H1 (cell line): ENCODE measurements at regions not wholly inside any gene's neighbourhood (a gene's known extent, or its start where the extent isn't known, plus 50 kb on each side); places are given as distances from the start of the nearest gene placed in this dataset.

ENCODE experiments used
- CTCF ChIA-PET: fragments of 300-600 bp; sonication (Branson Sonifier 250); formaldehyde crosslinking; loops from one replicate; lab custom pipeline; 2021; ENCODE audit not compliant: partially characterized antibody; lab: Charles Lee
- POLR2A ChIA-PET: fragments of 300-600 bp; sonication (Branson Sonifier 250); formaldehyde crosslinking; loops from one replicate; lab custom pipeline; 2021; ENCODE audit warnings: inconsistent platforms; ENCODE audit not compliant: partially characterized antibody; lab: Charles Lee
- DNase-seq, 2 experiments: peaks; one replicate each; pipeline versions ENCODE4 v3.0.0 to v3.0.0-alpha.2; 2010 to 2022; ENCODE audit warnings: low spot score in 2 of 2, low read depth in 1 of 2, mixed read lengths in 1 of 2
- FAIRE-seq: peaks from 2 replicates; lab custom pipeline; 2011; peaks lifted over from hg19 to GRCh38; lab: Jason Lieb, UNC
- H2AFZ ChIP-seq: 2 replicates; pipeline ENCODE4 v1.8.1; 2012; ENCODE audit warnings: low read length, inconsistent platforms
- H2AK5ac ChIP-seq: 2 replicates; pipeline ENCODE4 v1.6.1; 2013; ENCODE audit warnings: low read depth, low read length
- H2BK120ac ChIP-seq: replicated peaks from 2 replicates; pipeline ENCODE3; 2013; ENCODE audit warnings: low read depth, low read length, inconsistent platforms
- H2BK12ac ChIP-seq: 2 replicates; pipeline ENCODE4 v1.6.1; 2013; ENCODE audit warnings: low read depth, low read length
- H2BK15ac ChIP-seq: 2 replicates; pipeline ENCODE4 v1.6.1; 2013; ENCODE audit warnings: low read length
- H2BK20ac ChIP-seq: 2 replicates; pipeline ENCODE4 v1.6.1; 2013; ENCODE audit warnings: low read length
- H2BK5ac ChIP-seq: 2 replicates; pipeline ENCODE4 v1.6.1; 2013; ENCODE audit warnings: low read depth, low read length
- H3K14ac ChIP-seq: 2 replicates; pipeline ENCODE4 v1.6.1; 2013; ENCODE audit warnings: inconsistent platforms; ENCODE audit not compliant: insufficient read length
- H3K18ac ChIP-seq: 2 replicates; pipeline ENCODE4 v1.6.1; 2013; ENCODE audit warnings: low read length; ENCODE audit errors: extremely low read depth
- H3K23ac ChIP-seq: 2 replicates; pipeline ENCODE4 v1.6.1; 2013; ENCODE audit warnings: inconsistent platforms; ENCODE audit not compliant: insufficient read length
- H3K23me2 ChIP-seq: 2 replicates; pipeline ENCODE4 v1.6.1; 2013; ENCODE audit warnings: low read depth, low read length
- H3K27ac ChIP-seq: 2 replicates; pipeline ENCODE4 v1.6.1; 2011; ENCODE audit warnings: low read depth, low read length, inconsistent platforms
- H3K27me3 ChIP-seq, 4 experiments: replicated peaks in 1 of 4; 1 replicate in 1 of 4; 2 replicates in 3 of 4; pipeline versions ENCODE4 v1.6.1 to v1.8.1; 2011 to 2013; ENCODE audit warnings: low read length in 3 of 4, mild to moderate bottlenecking in 3 of 4, inconsistent platforms in 2 of 4, mixed read lengths in 2 of 4, moderate library complexity in 1 of 4; ENCODE audit not compliant: control insufficient read depth in 3 of 4, insufficient read depth in 3 of 4; ENCODE audit errors: extremely low read depth in 1 of 4
- H3K36me3 ChIP-seq, 4 experiments: 2 replicates each; pipeline versions ENCODE4 v1.6.1 to v1.8.1; 2011 to 2013; ENCODE audit warnings: mild to moderate bottlenecking in 4 of 4, low read length in 3 of 4, moderate library complexity in 2 of 4, control low read depth in 1 of 4, inconsistent platforms in 1 of 4; ENCODE audit not compliant: insufficient read depth in 4 of 4, control insufficient read depth in 2 of 4
- H3K4ac ChIP-seq: replicated peaks from 2 replicates; pipeline ENCODE3; 2013; ENCODE audit warnings: low read length, low read depth, mixed read lengths, inconsistent platforms; ENCODE audit not compliant: insufficient read length
- H3K4me1 ChIP-seq, 4 experiments: replicated peaks in 1 of 4; 1 replicate in 1 of 4; 2 replicates in 3 of 4; pipeline versions ENCODE4 v1.6.1 to v1.8.1; 2011 to 2013; ENCODE audit warnings: low read length in 3 of 4, inconsistent platforms in 2 of 4, mixed read lengths in 1 of 4; ENCODE audit not compliant: insufficient read depth in 4 of 4, control insufficient read depth in 3 of 4
- H3K4me2 ChIP-seq, 2 experiments: 2 replicates each; pipeline versions ENCODE4 v1.6.1 to v1.8.1; 2011 to 2013; ENCODE audit warnings: low read depth in 2 of 2, low read length in 2 of 2, control low read depth in 1 of 2, inconsistent platforms in 1 of 2, mild to moderate bottlenecking in 1 of 2; ENCODE audit not compliant: insufficient read depth in 1 of 2
- H3K4me3 ChIP-seq, 4 experiments: fragments of 200-600, 300-600 bp in 1 of 4; sonication (generic), shearing (Covaris generic), sonication (Bioruptor Twin) in 1 of 4; 2 replicates each; pipeline versions ENCODE4 v1.5.1 to v1.8.1; 2011 to 2016; ENCODE audit warnings: low read length in 4 of 4, low read depth in 3 of 4, control low read depth in 2 of 4, inconsistent platforms in 2 of 4, mild to moderate bottlenecking in 2 of 4, mixed read lengths in 1 of 4, moderate library complexity in 1 of 4; ENCODE audit not compliant: insufficient read depth in 2 of 4; ENCODE audit errors: extremely low read depth in 1 of 4
- H3K56ac ChIP-seq: replicated peaks from 2 replicates; pipeline ENCODE3; 2013; ENCODE audit warnings: low read depth, mild to moderate bottlenecking, mixed read lengths, low read length, inconsistent platforms; ENCODE audit not compliant: insufficient read length
- H3K79me1 ChIP-seq: 2 replicates; pipeline ENCODE4 v1.6.1; 2013; ENCODE audit warnings: low read depth, low read length, control low read depth
- H3K79me2 ChIP-seq, 2 experiments: 2 replicates each; pipeline versions ENCODE4 v1.6.1 to v1.8.1; 2012 to 2013; ENCODE audit warnings: low read length in 2 of 2, mild to moderate bottlenecking in 2 of 2, inconsistent platforms in 1 of 2; ENCODE audit not compliant: insufficient read depth in 2 of 2, control insufficient read depth in 1 of 2
- H3K9ac ChIP-seq, 4 experiments: replicated peaks in 1 of 4; 1 replicate in 1 of 4; 2 replicates in 3 of 4; pipeline versions ENCODE4 v1.6.1 to v1.8.1; 2011 to 2013; ENCODE audit warnings: low read depth in 3 of 4, low read length in 3 of 4, control low read depth in 2 of 4, mild to moderate bottlenecking in 2 of 4, moderate library complexity in 2 of 4, inconsistent platforms in 1 of 4; ENCODE audit errors: extremely low read depth in 1 of 4
- H3K9me3 ChIP-seq, 2 experiments: 2 replicates each; pipeline versions ENCODE4 v1.6.1 to v1.8.1; 2012 to 2013; ENCODE audit warnings: mild to moderate bottlenecking in 2 of 2, moderate library complexity in 2 of 2, control low read depth in 1 of 2, inconsistent platforms in 1 of 2, low read depth in 1 of 2, low read length in 1 of 2, mixed read lengths in 1 of 2; ENCODE audit not compliant: insufficient read depth in 2 of 2
- H4K20me1 ChIP-seq, 2 experiments: replicated peaks in 1 of 2; 2 replicates each; pipeline versions ENCODE3 to v1.8.1; 2011 to 2013; ENCODE audit warnings: inconsistent platforms in 2 of 2, low read length in 2 of 2, mild to moderate bottlenecking in 1 of 2; ENCODE audit not compliant: insufficient read depth in 2 of 2, control insufficient read depth in 1 of 2
- H4K5ac ChIP-seq: 2 replicates; pipeline ENCODE4 v1.6.1; 2013; ENCODE audit warnings: low read length, low read depth, mixed read lengths, inconsistent platforms; ENCODE audit not compliant: insufficient read length
- H4K8ac ChIP-seq: 2 replicates; pipeline ENCODE4 v1.8.0; 2013; ENCODE audit warnings: mild to moderate bottlenecking, moderate library complexity, low read length, inconsistent platforms; ENCODE audit not compliant: insufficient read depth; ENCODE audit errors: extremely low read depth
- H4K91ac ChIP-seq: replicated peaks from 2 replicates; pipeline ENCODE3; 2013; ENCODE audit warnings: low read length, mixed read lengths, inconsistent platforms; ENCODE audit not compliant: insufficient read length
- ATF3 ChIP-seq: IDR thresholded peaks from 2 replicates; pipeline ENCODE4 v1.6.1; 2011; ENCODE audit warnings: low read depth, mild to moderate bottlenecking, low read length; ENCODE audit not compliant: insufficient read depth
- CTBP2 ChIP-seq: IDR thresholded peaks from 2 replicates; pipeline ENCODE4 v1.7.0; 2011; ENCODE audit warnings: borderline replicate concordance, mild to moderate bottlenecking, moderate library complexity, mixed read lengths, low read length; ENCODE audit not compliant: insufficient read depth, insufficient read length
- EP300 ChIP-seq, 2 experiments: IDR thresholded peaks; 1 replicate in 1 of 2; 2 replicates in 1 of 2; pipeline ENCODE4 v1.6.1; 2011 to 2012; ENCODE audit warnings: low read depth in 2 of 2, low read length in 2 of 2, mild to moderate bottlenecking in 2 of 2, borderline replicate concordance in 1 of 2, inconsistent platforms in 1 of 2, moderate library complexity in 1 of 2
- EZH2 ChIP-seq: fragments of 200-600 bp; sonication (generic); IDR thresholded peaks from 2 replicates; pipeline ENCODE4 v1.7.1; 2012; ENCODE audit warnings: low read depth, mild to moderate bottlenecking, moderate library complexity, low read length, inconsistent platforms; ENCODE audit not compliant: severe bottlenecking
- SIN3A ChIP-seq, 2 experiments: IDR thresholded peaks in 1 of 2; conservative IDR thresholded peaks in 1 of 2; 2 replicates each; pipeline ENCODE4 v1.6.1; 2011 to 2012; ENCODE audit warnings: low read length in 2 of 2, improper control_type of control experiment in 1 of 2, low read depth in 1 of 2, mild to moderate bottlenecking in 1 of 2
- SUZ12 ChIP-seq: fragments of 200-600 bp; sonication (generic); IDR thresholded peaks from 2 replicates; pipeline ENCODE4 v1.6.1; 2012; ENCODE audit warnings: mild to moderate bottlenecking, inconsistent platforms, low read length, moderate library complexity, mixed read lengths
- WGBS, 2 experiments: shearing (Covaris generic) in 1 of 2; methylation state at CpG; one replicate each; pipeline versions ENCODE4 v1.1.6 to v1.1.7; 2013 to 2015; ENCODE audit warnings: low lambda C conversion rate in 2 of 2, mixed read lengths in 2 of 2, inconsistent platforms in 1 of 2, low coverage in 1 of 2, missing lambda C conversion rate in 1 of 2; ENCODE audit not compliant: insufficient replicate concordance in 2 of 2, insufficient coverage in 1 of 2, insufficient read length in 1 of 2; ENCODE audit errors: extremely low coverage in 1 of 2, missing lambda C conversion rate in 1 of 2; 5-methylcytosine and 5-hydroxymethylcytosine counted together

DNA sequence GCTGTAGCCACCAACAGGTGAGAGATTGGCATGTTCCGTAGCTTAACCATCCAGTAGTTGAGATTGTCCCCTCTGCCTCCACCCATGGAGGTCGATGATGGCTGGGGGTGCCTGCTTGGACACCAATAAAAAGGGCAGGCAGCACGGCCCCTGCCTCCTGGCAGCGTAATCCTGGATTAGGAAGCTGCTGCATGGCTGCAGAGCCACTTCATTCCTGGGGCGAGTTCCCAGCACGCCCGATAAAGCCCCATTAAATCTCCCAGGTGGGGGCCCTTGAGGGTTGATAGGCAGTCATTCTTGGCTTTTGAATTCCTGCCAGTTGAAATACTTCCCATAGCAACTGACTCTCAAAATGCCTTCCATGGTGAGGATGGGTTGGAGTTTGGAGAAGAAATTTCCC is 67.8 kb downstream of the PLXNA1 start:
- TF ChIP-seq EP300 (IDR thresholded peaks at IDR 0.05; ENCODE audit: borderline replicate concordance in 1 of 2, low read depth in 2 of 2, low read length in 2 of 2): no peak
- TF ChIP-seq CTBP2: no peak
- TF ChIP-seq EZH2: no peak
- TF ChIP-seq SUZ12: no peak
- TF ChIP-seq SIN3A (conservative IDR thresholded peaks at IDR 0.05 in 1 of 2, IDR thresholded peaks at IDR 0.05 in 1 of 2; ENCODE audit: low read depth in 1 of 2, low read length in 2 of 2): no peak
- TF ChIP-seq ATF3: no peak
- peaks cover 0 to under 1% (median 0%) of the 10 kb centered on the region in 4 experiments; a peak in 3 of 7 replicates for H3K4me1 ChIP-seq
- H2BK15ac ChIP-seq: no peak overlapping the region
- no peak overlapping the region for H2BK20ac ChIP-seq
- H4K91ac ChIP-seq: peak overlapping the region; percentile 6
- no peak overlapping the region for H3K4ac ChIP-seq
- no peaks in the 10 kb centered on the region for H3K79me2 ChIP-seq
- no peak overlapping the region for H3K4me2 ChIP-seq
- ChIA-PET CTCF (interaction anchor here (1.2 to 2.2 kb wide), 4 partner anchors 11 to 324 kb away, joined by 3 to 6 read pairs (median 4); no protein-coding TSS in a partner anchor), POLR2A (interaction anchor here (1.0 kb wide), 1 partner anchor 27 kb away, joined by 3 read pairs; no protein-coding TSS in a partner anchor)
- H4K5ac ChIP-seq: no peak overlapping the region
- H3K4me3 ChIP-seq: no peak overlapping the region
- no peak overlapping the region; the same call in 1 of the 2 replicates for H4K8ac ChIP-seq
- no peak overlapping the region for H2AFZ ChIP-seq
- FAIRE-seq: no peak
- H4K20me1 ChIP-seq: no peaks in the 10 kb centered on the region
- no peak for DNase-seq
- no peaks in the 10 kb centered on the region for H3K23me2 ChIP-seq
- WGBS, 2 experiments: 93% methylated on average over 6 of the region's 7 CpGs; no CpG with 5 or more reads in 1 of the 2 experiments
- no peak overlapping the region for H2BK5ac ChIP-seq
- H2AK5ac ChIP-seq: no peak overlapping the region
- H3K18ac ChIP-seq: no peak overlapping the region
- H2BK120ac ChIP-seq: no peak overlapping the region
- H3K27ac ChIP-seq: no peak overlapping the region
- H3K23ac ChIP-seq: no peak overlapping the region
- H3K36me3 ChIP-seq: no peaks in the 10 kb centered on the region
- H3K27me3 ChIP-seq: peaks cover 0 to 3% (median 0%) of the 10 kb centered on the region in 4 experiments; a peak in 1 of 7 replicates
- no peak overlapping the region for H2BK12ac ChIP-seq
- H3K9me3 ChIP-seq: peaks cover 0 to 7% of the 10 kb centered on the region in 2 experiments; a peak in 2 of 4 replicates
- no peak overlapping the region for H3K56ac ChIP-seq
- no peaks in the 10 kb centered on the region for H3K79me1 ChIP-seq
- H3K9ac ChIP-seq: no peak overlapping the region
- no peak overlapping the region for H3K14ac ChIP-seq
